ENCODE measurements at regions not wholly inside any gene's neighbourhood (a gene's known extent, or its start where the extent isn't known, plus 50 kb on each side); places are given as distances from the start of the nearest gene placed in this dataset.

DNA sequence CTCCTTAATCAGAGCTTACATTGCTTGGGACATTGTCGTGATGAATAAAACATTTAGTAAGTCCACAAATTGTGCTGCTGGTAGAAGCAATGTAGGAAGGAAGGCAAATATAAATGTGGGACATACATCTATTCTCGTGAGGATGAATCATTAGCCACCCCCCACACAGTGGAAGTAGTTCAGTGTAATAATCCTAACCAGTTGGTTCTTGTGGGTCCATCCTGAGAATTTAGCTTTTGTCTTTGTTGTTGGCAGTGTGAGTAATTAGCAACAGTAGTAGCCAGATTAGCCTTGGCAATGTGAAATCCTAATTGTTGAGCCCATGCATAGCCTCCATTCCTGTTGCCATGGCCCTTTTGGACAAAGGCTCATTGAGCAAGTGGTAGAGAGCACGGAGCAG lies 532.1 kb downstream of the FBXO15 start:
- H3K4me1 ChIP-seq, result no peaks in the 10 kb centered on the region
- no peaks in the 10 kb centered on the region for H3K9me3 ChIP-seq
- 85 to 86% methylated on average over 3 of the region's 3 CpGs for WGBS, 2 donors
- H3K27ac ChIP-seq, result no peak overlapping the region
- no peak for DNase-seq
- H3K36me3 ChIP-seq, result no peaks in the 10 kb centered on the region
- H3K4me3 ChIP-seq, result no peak overlapping the region
- TF ChIP-seq POLR2AphosphoS5 (IDR thresholded peaks at IDR 0.05) (no peak), POLR2A (IDR thresholded peaks at IDR 0.05) (no peak), EP300 (IDR thresholded peaks at IDR 0.05) (no peak), CTCF (IDR thresholded peaks at IDR 0.05) (no peak)
- intact Hi-C loops (cut with DNase I), result no loop called here
- no peaks in the 10 kb centered on the region for H3K27me3 ChIP-seq

DNA sequence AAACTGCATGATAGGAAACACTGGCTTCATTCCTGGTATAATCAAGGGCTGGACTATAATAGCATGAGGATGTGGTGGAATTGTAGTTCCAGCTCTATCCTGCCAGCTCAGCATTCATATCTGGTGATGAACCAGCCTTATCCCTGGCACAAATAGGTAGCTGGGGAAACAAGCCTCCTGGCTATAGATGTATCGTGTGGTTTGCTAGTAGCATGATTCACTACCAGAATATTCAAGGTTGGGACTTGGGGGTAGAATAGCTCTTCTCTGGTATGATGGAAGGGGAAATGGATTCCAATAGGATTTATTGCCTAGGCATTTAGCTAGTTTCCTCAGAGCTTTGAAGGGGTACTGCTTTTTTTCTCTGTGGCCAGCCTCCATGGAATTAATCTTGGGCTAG lies 532.8 kb downstream of the FBXO15 start:
- Histone ChIP-seq H3K9me3 (no peaks in the 10 kb centered on the region), H3K27ac (no peak overlapping the region), H3K4me1 (no peaks in the 10 kb centered on the region), H3K4me3 (no peak overlapping the region), H3K36me3 (no peaks in the 10 kb centered on the region), H3K27me3 (no peaks in the 10 kb centered on the region)
- WGBS, 2 donors, result 88 to 91% methylated on average over 1 of the region's 1 CpG
- DNase-seq, result no peak
- intact Hi-C loops (cut with DNase I), result no loop called here
- no peak for TF ChIP-seq EP300 (IDR thresholded peaks at IDR 0.05)
- TF ChIP-seq POLR2AphosphoS5 (IDR thresholded peaks at IDR 0.05), result no peak
- TF ChIP-seq POLR2A (IDR thresholded peaks at IDR 0.05), result no peak
- no peak for TF ChIP-seq CTCF (IDR thresholded peaks at IDR 0.05)

DNA sequence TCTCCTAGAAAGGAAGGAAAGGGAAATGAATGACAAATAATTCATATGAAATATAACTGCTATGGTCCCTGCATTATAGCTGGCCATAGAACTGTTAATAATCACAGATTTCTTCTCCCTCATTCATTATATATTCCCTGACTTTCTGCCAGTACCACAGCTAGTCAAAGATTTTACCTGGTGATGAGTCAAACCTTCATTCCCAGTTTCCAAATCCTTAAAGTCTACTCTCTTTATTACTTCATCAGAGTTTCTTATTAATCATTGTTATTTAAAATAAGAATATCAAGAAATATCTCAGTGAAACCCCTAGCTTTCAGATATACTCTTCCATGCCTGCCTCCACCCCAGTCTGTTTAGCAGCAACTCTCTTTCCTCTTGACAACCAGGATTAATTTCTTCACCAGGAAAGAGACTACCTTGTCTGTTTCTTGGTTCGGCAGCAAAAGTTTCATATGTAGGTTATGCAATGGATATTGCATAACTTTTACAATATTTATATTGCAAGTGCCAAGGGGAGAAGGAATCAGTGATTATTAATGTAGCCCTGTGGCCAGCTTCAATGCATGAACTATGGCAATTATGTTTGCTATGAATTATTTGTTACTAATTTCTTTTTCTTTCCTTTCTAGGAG lies 533.8 kb downstream of the FBXO15 start:
- 20 to 56% methylated on average over 1 of the region's 1 CpG for WGBS, 2 donors
- H3K4me3 ChIP-seq, result no peak overlapping the region
- H3K27ac ChIP-seq, result no peak overlapping the region
- intact Hi-C loops (cut with DNase I), result no loop called here
- H3K4me1 ChIP-seq, result no peaks in the 10 kb centered on the region
- no peak for DNase-seq
- no peaks in the 10 kb centered on the region for H3K27me3 ChIP-seq
- no peaks in the 10 kb centered on the region for H3K9me3 ChIP-seq
- H3K36me3 ChIP-seq, result no peaks in the 10 kb centered on the region
- TF ChIP-seq EP300 (IDR thresholded peaks at IDR 0.05), result no peak
- no peak for TF ChIP-seq POLR2AphosphoS5 (IDR thresholded peaks at IDR 0.05)
- no peak for TF ChIP-seq CTCF (IDR thresholded peaks at IDR 0.05)

GRCh38 chr18:73597832-73598615 lies 549.6 kb downstream of the FBXO15 start:
- Histone ChIP-seq H3K4me1 (no peaks in the 10 kb centered on the region), H3K27ac (no peak overlapping the region), H3K9me3 (no peaks in the 10 kb centered on the region), H3K27me3 (no peaks in the 10 kb centered on the region), H3K36me3 (no peaks in the 10 kb centered on the region), H3K4me3 (no peak overlapping the region)
- 50 to 79% methylated on average over 7 of the region's 7 CpGs for WGBS, 2 donors
- TF ChIP-seq EP300 (IDR thresholded peaks at IDR 0.05) (no peak), POLR2A (IDR thresholded peaks at IDR 0.05) (no peak), POLR2AphosphoS5 (IDR thresholded peaks at IDR 0.05) (no peak), CTCF (IDR thresholded peaks at IDR 0.05) (no peak)
- DNase-seq, result no peak
- intact Hi-C loops (cut with DNase I), result no loop called here
